ENCODE measurements at regions not wholly inside any gene's neighbourhood (a gene's known extent, or its start where the extent isn't known, plus 50 kb on each side); places are given as distances from the start of the nearest gene placed in this dataset.
"Not testable (repeated sequence)": the region's sequence is repeated elsewhere in the genome, so short reads cannot be mapped to it uniquely, and the experiment has no call there.

DNA sequence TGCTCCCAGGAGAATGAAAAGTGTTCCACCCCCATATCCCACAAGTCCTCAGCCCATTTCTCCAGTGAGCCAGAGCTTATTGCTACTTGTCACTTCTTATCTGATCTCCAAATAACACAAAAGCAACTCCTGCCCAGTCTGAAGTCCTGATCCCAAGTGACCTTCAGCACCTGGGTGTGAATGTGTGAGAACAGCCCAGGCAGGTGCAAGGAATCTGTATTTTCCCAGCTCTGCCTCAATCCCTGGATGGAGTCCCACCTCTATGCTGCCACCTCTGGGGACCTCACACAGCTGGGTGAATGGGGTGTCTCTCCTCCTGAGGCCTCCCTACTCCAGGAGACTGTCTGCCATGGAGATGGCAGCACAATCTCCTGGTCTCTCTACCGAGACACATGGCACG is 402.4 kb upstream of the PROX1 start:
- no peak for DNase-seq (ENCODE audit: low read depth in 2 of 2)

GRCh38 chr1:213585959-213586586 is 401.7 kb upstream of the PROX1 start:
- no peak for DNase-seq (ENCODE audit: low read depth in 2 of 2)

- no peak for DNase-seq (ENCODE audit: low read depth in 2 of 2)
These were observed 401.2 kb upstream of the PROX1 start for GRCh38 chr1:213586587-213586972.

DNA sequence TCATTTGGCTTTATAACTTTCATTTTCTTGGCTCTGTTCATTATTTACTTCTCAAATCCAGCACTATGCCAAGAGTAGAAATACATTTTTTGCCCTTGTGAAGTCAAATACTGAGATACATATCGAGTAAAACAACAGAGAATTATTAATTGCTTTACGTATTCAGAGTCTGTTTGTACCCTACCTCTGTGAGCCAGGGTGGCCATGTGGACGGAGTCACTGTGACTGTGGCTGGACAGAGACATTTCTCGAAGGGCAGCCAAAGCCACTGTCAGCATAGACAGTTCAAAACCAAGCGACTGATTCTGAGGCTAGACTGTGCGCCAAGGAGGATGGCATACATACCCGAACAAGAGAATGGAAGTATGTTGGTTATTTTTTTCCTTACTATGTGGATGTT is 391.0 kb upstream of the PROX1 start:
- no peak for DNase-seq (ENCODE audit: low read depth in 2 of 2)

GRCh38 chr1:213598263-213598662 is 389.5 kb upstream of the PROX1 start:
- no peak for DNase-seq (ENCODE audit: low read depth in 2 of 2)

- DNase-seq (ENCODE audit: low read depth in 2 of 2): no peak
These were observed 386.9 kb upstream of the PROX1 start for GRCh38 chr1:213600879-213601278.

GRCh38 chr1:213601705-213602104 is 386.1 kb upstream of the PROX1 start:
- DNase-seq (ENCODE audit: low read depth in 2 of 2): not testable (repeated sequence)

DNA sequence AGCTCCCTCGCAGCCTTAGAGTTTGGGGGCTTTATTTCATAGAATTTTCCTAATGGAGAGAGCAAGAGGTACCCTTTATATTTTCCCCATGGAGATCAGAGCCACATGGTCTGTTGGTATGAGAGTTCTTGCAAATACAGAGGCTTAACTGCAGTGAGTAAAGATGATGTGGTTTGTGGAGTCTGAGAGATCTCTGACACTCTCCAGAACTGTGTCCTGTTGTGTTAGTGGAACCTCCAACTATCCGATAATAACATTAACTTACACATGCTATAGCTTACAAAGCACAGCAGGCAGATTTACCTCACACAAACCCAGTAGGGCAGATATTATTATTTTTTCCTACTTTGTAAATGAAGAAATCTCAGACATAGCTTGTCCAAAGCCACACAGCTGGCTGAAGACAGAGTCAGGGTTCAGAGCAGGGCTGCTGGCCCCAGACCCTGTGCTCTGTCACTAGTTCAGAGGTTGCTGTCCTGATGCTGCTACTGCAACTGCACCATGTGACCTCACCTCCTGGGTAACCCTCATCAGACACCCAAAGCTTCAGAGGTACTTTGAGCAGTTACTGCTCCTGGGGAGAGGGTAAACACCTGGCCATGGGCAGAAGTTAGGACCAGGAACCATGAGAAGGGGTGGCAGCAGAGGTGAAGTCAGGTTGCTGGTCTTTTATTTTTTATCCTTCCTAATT is 384.8 kb upstream of the PROX1 start:
- DNase-seq (ENCODE audit: low read depth in 2 of 2): no peak

- DNase-seq (ENCODE audit: low read depth in 2 of 2): no peak
These were observed 383.3 kb upstream of the PROX1 start for GRCh38 chr1:213604477-213604876.

GRCh38 chr1:213605732-213606131 is 382.0 kb upstream of the PROX1 start:
- DNase-seq (ENCODE audit: low read depth in 2 of 2): no peak

- DNase-seq (ENCODE audit: low read depth in 2 of 2): no peak
These were observed 381.4 kb upstream of the PROX1 start for GRCh38 chr1:213606252-213606820.

DNA sequence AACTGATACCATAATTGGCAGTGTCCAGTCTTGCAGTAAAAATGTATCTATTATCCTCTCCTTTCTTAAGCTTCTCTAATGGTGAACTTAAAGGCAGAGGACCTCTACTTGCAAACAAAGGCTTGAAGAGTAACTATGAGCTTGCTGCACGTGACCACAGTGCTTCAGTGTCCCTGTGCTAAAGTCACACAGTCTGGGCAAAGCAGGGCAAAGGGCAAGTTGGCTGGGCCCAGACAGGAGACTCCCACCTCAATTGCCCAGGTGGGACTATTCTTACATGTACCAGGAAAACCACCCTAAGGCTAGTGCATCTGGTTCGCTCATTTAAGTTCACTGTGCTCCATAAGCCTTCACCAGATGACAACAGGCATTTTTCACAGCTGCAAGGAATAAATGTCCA is 374.2 kb upstream of the PROX1 start:
- no peak for DNase-seq (ENCODE audit: low read depth in 2 of 2)

DNA sequence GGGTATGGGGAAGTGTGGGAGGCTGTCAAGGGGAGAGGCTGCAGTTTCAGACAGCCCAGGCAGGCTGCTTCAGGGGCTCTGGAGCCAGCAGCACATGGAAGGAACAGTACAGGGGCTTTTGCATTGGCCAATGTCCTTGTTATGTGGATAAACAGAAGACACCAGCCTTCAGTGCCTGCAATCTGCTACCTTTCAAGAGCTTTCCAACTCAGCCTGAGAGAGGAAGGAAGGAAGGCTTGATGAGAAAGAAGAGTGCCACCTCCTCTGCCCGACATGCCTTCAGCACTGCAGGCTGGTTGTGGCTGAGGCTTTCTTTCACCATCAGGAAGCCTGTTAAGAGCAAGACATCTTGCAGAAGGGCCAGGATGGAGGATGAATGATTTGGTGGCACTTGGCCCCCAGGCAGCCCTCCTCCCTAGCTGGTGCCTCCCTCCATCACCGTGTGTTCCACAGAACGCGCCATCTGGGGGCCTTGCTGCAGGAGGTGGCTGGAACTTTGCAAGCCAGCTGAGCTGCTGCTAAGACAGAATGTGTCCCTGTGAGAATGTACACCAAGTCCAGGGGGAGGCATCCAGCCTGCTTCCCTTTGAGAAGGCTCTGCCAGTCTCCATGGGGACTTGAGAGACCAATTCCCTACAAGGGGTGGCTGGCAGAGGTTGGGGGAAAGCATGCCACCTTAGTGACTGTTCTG is 372.4 kb upstream of the PROX1 start:
- no peak for DNase-seq (ENCODE audit: low read depth in 2 of 2)

- no peak for DNase-seq (ENCODE audit: low read depth in 2 of 2)
These were observed 370.6 kb upstream of the PROX1 start for GRCh38 chr1:213617133-213617532.

DNA sequence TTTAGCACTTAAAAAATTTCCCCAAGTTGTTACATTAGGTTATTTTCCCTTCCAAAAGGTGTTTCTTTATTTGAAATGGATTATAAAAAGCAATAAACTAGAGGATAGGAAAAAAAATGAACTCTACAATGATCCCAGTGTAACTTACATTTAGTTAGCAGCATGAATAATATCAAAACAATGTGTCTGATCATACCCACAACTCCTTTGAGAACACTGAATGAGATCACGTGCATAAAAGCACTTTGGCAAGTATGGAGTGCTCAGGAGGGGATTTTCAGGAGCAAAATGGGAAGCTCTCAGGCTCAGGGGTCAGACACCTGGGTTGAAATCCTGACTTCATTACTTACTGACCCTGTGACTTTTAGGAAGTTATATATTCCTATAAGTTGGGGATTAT is 369.7 kb upstream of the PROX1 start:
- DNase-seq (ENCODE audit: low read depth in 2 of 2): no peak

- DNase-seq (ENCODE audit: low read depth in 2 of 2): no peak
These were observed 368.7 kb upstream of the PROX1 start for GRCh38 chr1:213619026-213619425.

DNA sequence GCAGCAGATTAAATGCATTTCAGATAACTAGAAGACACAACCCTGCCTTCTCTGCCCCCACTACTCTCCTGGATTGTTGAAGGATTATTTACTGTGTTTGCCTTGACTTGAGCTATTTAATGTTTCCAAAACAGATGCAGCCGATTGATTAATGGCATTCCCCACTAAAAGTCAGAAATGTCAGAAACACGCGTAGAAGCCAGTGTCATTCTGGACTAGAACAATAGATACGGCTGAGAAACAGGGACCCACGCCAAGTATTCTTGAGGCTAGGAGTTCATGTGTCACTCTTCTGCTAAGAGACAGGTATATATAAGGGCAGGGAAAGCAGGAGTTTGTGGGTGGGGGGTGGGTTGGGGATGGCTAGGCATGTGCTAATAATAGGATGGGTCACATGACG is 366.7 kb upstream of the PROX1 start:
- DNase-seq (ENCODE audit: low read depth in 2 of 2): no peak

GRCh38 chr1:213622365-213623063 is 365.3 kb upstream of the PROX1 start:
- DNase-seq (ENCODE audit: low read depth in 2 of 2): no peak

DNA sequence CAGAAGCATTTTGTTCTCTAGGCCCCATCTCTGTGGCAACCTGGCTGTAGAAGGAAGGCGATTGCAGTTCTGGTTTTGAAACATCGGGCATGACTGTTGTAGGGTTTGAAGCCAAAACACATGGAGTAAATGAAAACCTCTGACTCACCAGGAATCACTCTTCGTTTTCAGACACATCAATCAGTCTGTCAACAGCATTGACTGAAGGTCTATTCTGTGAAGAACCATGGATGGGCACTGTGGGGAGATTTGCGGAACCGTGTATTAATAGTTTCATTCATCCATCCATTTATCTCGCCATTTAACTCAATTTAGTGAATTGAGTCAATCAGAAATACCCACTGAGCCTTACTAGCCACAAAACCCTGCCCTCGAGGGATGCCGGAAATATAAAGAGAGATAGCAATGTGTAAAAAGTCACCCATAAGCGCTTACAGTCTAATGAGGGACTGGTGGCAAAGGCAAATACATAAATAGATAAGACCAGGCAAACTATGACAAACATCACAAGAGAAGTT is 364.6 kb upstream of the PROX1 start:
- DNase-seq (ENCODE audit: low read depth in 2 of 2): no peak

DNA sequence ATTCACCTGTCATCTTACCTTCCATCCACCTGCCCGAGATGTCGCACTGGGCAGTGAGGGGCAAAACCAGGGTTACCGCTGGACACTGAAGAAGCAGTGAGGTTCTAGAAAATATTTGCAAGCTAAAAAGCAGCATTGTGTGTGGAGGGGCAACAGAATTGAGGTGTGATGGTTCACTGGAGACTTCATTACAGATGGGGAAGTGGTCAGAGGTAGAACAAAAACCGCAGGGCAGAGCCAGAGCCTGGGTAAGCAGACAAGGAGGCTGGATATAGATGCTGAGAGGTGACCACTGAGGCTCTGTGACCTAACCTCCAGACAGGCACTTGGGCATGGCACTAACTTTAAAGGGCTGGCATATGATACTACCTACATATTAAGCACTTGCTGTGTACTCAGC is 363.9 kb upstream of the PROX1 start:
- no peak for DNase-seq (ENCODE audit: low read depth in 2 of 2)

- DNase-seq (ENCODE audit: low read depth in 2 of 2): not testable (repeated sequence)
These were observed 351.0 kb upstream of the PROX1 start for GRCh38 chr1:213636778-213637177.

GRCh38 chr1:213641312-213641711 is 346.5 kb upstream of the PROX1 start:
- DNase-seq (ENCODE audit: low read depth in 2 of 2): no peak

Measured in stimulated activated CD8-positive, alpha-beta memory T cell treated with anti-CD3 and anti-CD28 coated beads, Interleukin-2, amount 100 ng/mL, for 1 hour (primary cell).